ENCODE measurements at regions not wholly inside any gene's neighbourhood (a gene's known extent, or its start where the extent isn't known, plus 50 kb on each side); places are given as distances from the start of the nearest gene placed in this dataset.
A peak's percentile ranks its signal among the peaks of the same experiment; 100 is the strongest.

- Histone ChIP-seq H3K4me2 (ENCODE audit: insufficient read depth, low read length) (no peak overlapping the region), H3K4me1 (ENCODE audit: insufficient read depth, low read length) (no peaks in the 10 kb centered on the region), H4K20me1 (ENCODE audit: insufficient read depth, low read length) (no peaks in the 10 kb centered on the region), H3K27ac (ENCODE audit: low read depth, low read length) (no peak overlapping the region), H3K27me3 (ENCODE audit: insufficient read depth, low read length) (no peaks in the 10 kb centered on the region), H2AFZ (ENCODE audit: low read length) (no peak overlapping the region), H3K9me3 (ENCODE audit: low read depth, low read length) (peaks cover 4% of the 10 kb centered on the region), H3K4me3 (ENCODE audit: insufficient read depth, low read length) (no peak overlapping the region), H3K79me2 (ENCODE audit: insufficient read depth, low read length) (no peaks in the 10 kb centered on the region), H3K36me3 (ENCODE audit: insufficient read depth, low read length) (no peaks in the 10 kb centered on the region)
- no peak for TF ChIP-seq CTCF (IDR thresholded peaks at IDR 0.05; ENCODE audit: extremely low read depth, low read depth, low read length)
- no peak for DNase-seq (ENCODE audit: insufficient read length, low spot score, missing footprints)
Observed at GRCh38 chr5:162529886-162530285, 462.3 kb downstream of the GABRG2 start.

GRCh38 chr5:162543437-162543836 is 475.9 kb downstream of the GABRG2 start:
- TF ChIP-seq CTCF (IDR thresholded peaks at IDR 0.05; ENCODE audit: extremely low read depth, low read depth, low read length), result no peak
- H3K4me3 ChIP-seq (ENCODE audit: insufficient read depth, low read length), result no peak overlapping the region
- no peak for DNase-seq (ENCODE audit: insufficient read length, low spot score, missing footprints)
- no peaks in the 10 kb centered on the region for H3K36me3 ChIP-seq (ENCODE audit: insufficient read depth, low read length)
- no peaks in the 10 kb centered on the region for H4K20me1 ChIP-seq (ENCODE audit: insufficient read depth, low read length)
- no peak overlapping the region for H3K27ac ChIP-seq (ENCODE audit: low read depth, low read length)
- H3K9me3 ChIP-seq (ENCODE audit: low read depth, low read length), result no peaks in the 10 kb centered on the region
- no peaks in the 10 kb centered on the region for H3K4me1 ChIP-seq (ENCODE audit: insufficient read depth, low read length)
- H3K27me3 ChIP-seq (ENCODE audit: insufficient read depth, low read length), result no peaks in the 10 kb centered on the region
- H2AFZ ChIP-seq (ENCODE audit: low read length), result no peak overlapping the region
- no peaks in the 10 kb centered on the region for H3K79me2 ChIP-seq (ENCODE audit: insufficient read depth, low read length)
- H3K4me2 ChIP-seq (ENCODE audit: insufficient read depth, low read length), result no peak overlapping the region

- Histone ChIP-seq H3K36me3 (ENCODE audit: insufficient read depth, low read length) (no peaks in the 10 kb centered on the region), H3K4me3 (ENCODE audit: insufficient read depth, low read length) (no peak overlapping the region), H3K4me2 (ENCODE audit: insufficient read depth, low read length) (no peak overlapping the region), H3K79me2 (ENCODE audit: insufficient read depth, low read length) (no peaks in the 10 kb centered on the region), H3K9me3 (ENCODE audit: low read depth, low read length) (peaks cover 4% of the 10 kb centered on the region), H2AFZ (ENCODE audit: low read length) (no peak overlapping the region), H3K4me1 (ENCODE audit: insufficient read depth, low read length) (no peaks in the 10 kb centered on the region), H3K27me3 (ENCODE audit: insufficient read depth, low read length) (no peaks in the 10 kb centered on the region), H4K20me1 (ENCODE audit: insufficient read depth, low read length) (no peaks in the 10 kb centered on the region), H3K27ac (ENCODE audit: low read depth, low read length) (no peak overlapping the region)
- TF ChIP-seq CTCF (IDR thresholded peaks at IDR 0.05; ENCODE audit: extremely low read depth, low read depth, low read length), result no peak
- DNase-seq (ENCODE audit: insufficient read length, low spot score, missing footprints), result peak; percentile 39
Observed at GRCh38 chr5:162544905-162545304, 477.3 kb downstream of the GABRG2 start.

GRCh38 chr5:162550236-162550635 is 482.7 kb downstream of the GABRG2 start:
- no peaks in the 10 kb centered on the region for H3K36me3 ChIP-seq (ENCODE audit: insufficient read depth, low read length)
- no peak for TF ChIP-seq CTCF (IDR thresholded peaks at IDR 0.05; ENCODE audit: extremely low read depth, low read depth, low read length)

More at GRCh38 chr5:162550236-162550635, 482.7 kb downstream of the GABRG2 start:
- Histone ChIP-seq H3K9me3 (ENCODE audit: low read depth, low read length) (peaks cover 4% of the 10 kb centered on the region), H2AFZ (ENCODE audit: low read length) (no peak overlapping the region), H3K4me3 (ENCODE audit: insufficient read depth, low read length) (no peak overlapping the region), H3K27me3 (ENCODE audit: insufficient read depth, low read length) (no peaks in the 10 kb centered on the region), H3K4me1 (ENCODE audit: insufficient read depth, low read length) (no peaks in the 10 kb centered on the region), H3K4me2 (ENCODE audit: insufficient read depth, low read length) (no peak overlapping the region), H3K27ac (ENCODE audit: low read depth, low read length) (no peak overlapping the region), H3K79me2 (ENCODE audit: insufficient read depth, low read length) (no peaks in the 10 kb centered on the region), H4K20me1 (ENCODE audit: insufficient read depth, low read length) (no peaks in the 10 kb centered on the region)
- no peak for DNase-seq (ENCODE audit: insufficient read length, low spot score, missing footprints)

All from osteoblast (primary cell).